MM.1S (cell line): ENCODE measurements at regions not wholly inside any gene's neighbourhood (a gene's known extent, or its start where the extent isn't known, plus 50 kb on each side); places are given as distances from the start of the nearest gene placed in this dataset.

ENCODE experiments used
- DNase-seq: peaks from one replicate; pipeline ENCODE4 v3.0.0-alpha.2; 2015
- H2AFZ ChIP-seq: fragments of 300-600 bp; sonication (generic); 2 replicates; pipeline ENCODE4 v1.6.0; 2016; ENCODE audit warnings: antibody characterized with exemption, low read length
- H3F3A ChIP-seq: fragments of 300-600 bp; sonication (generic); 2 replicates; pipeline ENCODE4 v1.6.1; 2016; ENCODE audit warnings: mild to moderate bottlenecking, antibody characterized with exemption, low read length, moderate library complexity, mixed read lengths; ENCODE audit not compliant: insufficient read depth
- H3K27ac ChIP-seq: fragments of 300-600 bp; sonication (generic); 2 replicates; pipeline ENCODE4 v1.5.1; 2016; ENCODE audit warnings: mild to moderate bottlenecking, low read length
- H3K27me3 ChIP-seq: fragments of 300-600 bp; sonication (generic); replicated peaks from 2 replicates; pipeline ENCODE4 v1.6.0; 2016; ENCODE audit warnings: low read length; ENCODE audit not compliant: insufficient read depth
- H3K36me3 ChIP-seq: fragments of 300-600 bp; sonication (generic); replicated peaks from 2 replicates; pipeline ENCODE4 v1.6.1; 2016; ENCODE audit warnings: mild to moderate bottlenecking, low read length, mixed read lengths; ENCODE audit not compliant: insufficient read depth
- H3K4me1 ChIP-seq: fragments of 300-600 bp; sonication (generic); 2 replicates; pipeline ENCODE4 v1.6.1; 2016; ENCODE audit warnings: low read length, mixed read lengths
- H3K4me2 ChIP-seq: fragments of 300-600 bp; sonication (generic); 2 replicates; pipeline ENCODE4 v1.6.0; 2016; ENCODE audit warnings: low read depth, low read length
- H3K4me3 ChIP-seq: fragments of 300-600 bp; sonication (generic); 2 replicates; pipeline ENCODE4 v1.5.1; 2016; ENCODE audit warnings: low read length, mixed read lengths
- H3K79me2 ChIP-seq: fragments of 300-600 bp; sonication (generic); 2 replicates; pipeline ENCODE4 v1.6.1; 2016; ENCODE audit warnings: mixed run types, low read length, mixed read lengths
- H3K9ac ChIP-seq: fragments of 300-600 bp; sonication (generic); 2 replicates; pipeline ENCODE4 v1.6.1; 2016; ENCODE audit warnings: low read length, mixed read lengths
- H3K9me2 ChIP-seq: fragments of 300-600 bp; sonication (generic); replicated peaks from 2 replicates; pipeline ENCODE4 v1.6.1; 2016; ENCODE audit warnings: mild to moderate bottlenecking, low read length, mixed read lengths; ENCODE audit not compliant: insufficient read depth
- H3K9me3 ChIP-seq: fragments of 300-600 bp; sonication (generic); replicated peaks from 2 replicates; pipeline ENCODE4 v1.6.1; 2016; ENCODE audit warnings: mild to moderate bottlenecking, low read length, mixed read lengths; ENCODE audit not compliant: insufficient read depth
- H4K20me1 ChIP-seq: fragments of 300-600 bp; sonication (generic); 2 replicates; pipeline ENCODE4 v1.6.1; 2016; ENCODE audit warnings: mild to moderate bottlenecking, low read length, moderate library complexity, mixed read lengths; ENCODE audit not compliant: insufficient read depth
- CTCF ChIP-seq: fragments of 300-600 bp; sonication (generic); IDR thresholded peaks from 2 replicates; pipeline ENCODE4 v1.5.1; 2016; ENCODE audit warnings: antibody characterized with exemption, low read length, mixed read lengths
- EZH2 ChIP-seq: fragments of 300-600 bp; sonication (generic); optimal IDR thresholded peaks from 2 replicates; pipeline ENCODE3; 2017; ENCODE audit warnings: low read depth, mild to moderate bottlenecking, antibody characterized with exemption, low read length, mixed read lengths
- EZH2phosphoT487 ChIP-seq: fragments of 300-600 bp; sonication (generic); IDR thresholded peaks from 2 replicates; pipeline ENCODE4 v1.6.1; 2018; ENCODE audit warnings: antibody characterized with exemption, low read length

DNA sequence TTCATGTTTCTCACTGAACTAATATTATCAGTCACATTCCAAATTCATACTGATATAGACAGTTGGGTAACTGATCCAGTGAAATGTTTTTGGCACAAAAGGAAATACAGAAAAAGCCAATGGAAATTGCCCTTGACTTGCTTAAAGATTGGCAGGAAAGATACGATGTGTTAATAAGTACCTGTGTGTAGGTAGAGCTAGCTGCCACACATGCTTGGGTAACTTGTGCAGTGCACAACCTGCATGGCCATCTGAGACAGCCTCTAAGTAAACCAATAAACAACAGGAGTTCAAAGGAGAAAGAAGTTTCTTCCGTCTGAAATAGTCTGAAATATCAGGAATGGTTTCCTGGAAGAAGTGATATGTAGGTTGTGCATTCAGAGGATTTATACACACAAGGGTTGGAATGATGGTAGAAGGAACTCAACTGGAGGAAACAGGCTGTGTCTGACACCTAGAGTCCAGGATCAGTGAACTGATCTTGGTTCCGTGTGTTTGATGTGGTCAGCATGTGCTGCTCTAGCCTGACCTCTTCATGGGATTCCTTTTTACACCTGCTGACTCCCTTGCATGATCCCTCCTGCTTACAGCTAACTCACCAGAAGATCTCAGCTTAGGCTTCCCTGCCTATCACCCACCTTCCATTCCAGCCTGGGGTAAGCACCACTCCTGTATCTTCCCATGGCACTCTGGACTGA is 81.4 kb upstream of the KRR1 start:
- TF ChIP-seq EZH2phosphoT487 (no peak), EZH2 (no peak), CTCF (no peak)
- Histone ChIP-seq H4K20me1 (no peaks in the 10 kb centered on the region), H3K36me3 (no peaks in the 10 kb centered on the region), H3K9ac (no peak overlapping the region), H3K27ac (no peak overlapping the region), H3K4me1 (no peaks in the 10 kb centered on the region), H3K4me2 (no peak overlapping the region), H3K9me2 (no peaks in the 10 kb centered on the region), H3K79me2 (no peaks in the 10 kb centered on the region), H3K4me3 (no peak overlapping the region), H2AFZ (no peak overlapping the region), H3F3A (no peaks in the 10 kb centered on the region), H3K9me3 (no peaks in the 10 kb centered on the region), H3K27me3 (no peaks in the 10 kb centered on the region)
- no peak for DNase-seq

- Histone ChIP-seq H3K79me2 (no peaks in the 10 kb centered on the region), H3K4me2 (no peak overlapping the region), H3K4me1 (no peaks in the 10 kb centered on the region), H3K9me3 (no peaks in the 10 kb centered on the region), H3K27me3 (no peaks in the 10 kb centered on the region), H3K27ac (no peak overlapping the region), H3K4me3 (no peak overlapping the region), H2AFZ (no peak overlapping the region), H4K20me1 (no peaks in the 10 kb centered on the region), H3K9me2 (no peaks in the 10 kb centered on the region), H3K36me3 (no peaks in the 10 kb centered on the region), H3F3A (no peaks in the 10 kb centered on the region), H3K9ac (no peak overlapping the region)
- TF ChIP-seq EZH2, result no peak
- no peak for TF ChIP-seq EZH2phosphoT487
- no peak for TF ChIP-seq CTCF
- no peak for DNase-seq
These were observed 80.7 kb upstream of the KRR1 start for GRCh38 chr12:75592086-75592485.

DNA sequence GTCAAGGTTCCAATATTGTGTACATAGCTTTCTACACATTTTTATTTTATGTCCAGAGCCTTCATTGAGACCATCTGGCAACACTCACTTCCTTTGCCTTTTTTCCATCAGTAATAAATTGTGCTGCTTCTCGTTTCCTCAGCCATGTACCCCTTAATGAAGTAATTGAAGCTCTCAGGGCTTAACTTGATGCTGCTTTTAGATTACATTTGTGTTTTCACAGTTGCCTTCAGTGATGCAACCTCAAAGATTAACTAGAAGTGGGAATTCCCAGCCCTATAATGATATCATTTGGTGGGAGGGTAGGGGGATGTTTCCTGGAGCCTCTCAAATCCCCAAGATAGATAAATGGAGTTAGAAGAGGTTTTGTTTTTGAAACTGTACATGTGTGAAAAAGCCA is 80.2 kb upstream of the KRR1 start:
- Histone ChIP-seq H2AFZ (no peak overlapping the region), H4K20me1 (no peaks in the 10 kb centered on the region), H3K4me1 (no peaks in the 10 kb centered on the region), H3K27me3 (no peaks in the 10 kb centered on the region), H3K9me3 (no peaks in the 10 kb centered on the region), H3K4me3 (no peak overlapping the region), H3F3A (no peaks in the 10 kb centered on the region), H3K27ac (no peak overlapping the region), H3K9ac (no peak overlapping the region), H3K9me2 (no peaks in the 10 kb centered on the region), H3K79me2 (no peaks in the 10 kb centered on the region), H3K36me3 (no peaks in the 10 kb centered on the region), H3K4me2 (no peak overlapping the region)
- no peak for DNase-seq
- no peak for TF ChIP-seq EZH2
- no peak for TF ChIP-seq CTCF
- TF ChIP-seq EZH2phosphoT487, result no peak
